Keratinocyte (primary cell): ENCODE measurements at regions not wholly inside any gene's neighbourhood (a gene's known extent, or its start where the extent isn't known, plus 50 kb on each side); places are given as distances from the start of the nearest gene placed in this dataset.

ENCODE experiments used
- DNase-seq: peaks from one replicate; pipeline ENCODE4 v3.0.0-alpha.2; 2011; ENCODE audit warnings: low read depth, missing footprints, low spot score
- FAIRE-seq: peaks from 2 replicates; lab custom pipeline; 2011; peaks lifted over from hg19 to GRCh38; lab: Jason Lieb, UNC
- H2AFZ ChIP-seq: 2 replicates; pipeline ENCODE4 v1.6.0; 2012; ENCODE audit warnings: low read length, control low read depth, inconsistent platforms; ENCODE audit not compliant: control insufficient read depth
- H3K27ac ChIP-seq: 2 replicates; pipeline ENCODE4 v1.5.1; 2011; ENCODE audit warnings: low read length; ENCODE audit not compliant: control insufficient read depth, insufficient read depth
- H3K27me3 ChIP-seq: 3 replicates; pipeline ENCODE4 v1.6.0; 2011; ENCODE audit warnings: low read length; ENCODE audit not compliant: control insufficient read depth, insufficient read depth; ENCODE audit errors: extremely low read depth
- H3K36me3 ChIP-seq, 2 experiments: 2 replicates in 1 of 2; 3 replicates in 1 of 2; pipeline ENCODE4 v1.5.1; 2011; ENCODE audit warnings: low read length in 2 of 2, mild to moderate bottlenecking in 1 of 2; ENCODE audit not compliant: control insufficient read depth in 2 of 2, insufficient read depth in 2 of 2; ENCODE audit errors: extremely low read depth in 1 of 2
- H3K4me1 ChIP-seq: 3 replicates; pipeline ENCODE4 v1.5.1; 2011; ENCODE audit warnings: low read length; ENCODE audit not compliant: control insufficient read depth, insufficient read depth; ENCODE audit errors: extremely low read depth
- H3K4me2 ChIP-seq: 3 replicates; pipeline ENCODE4 v1.6.0; 2011; ENCODE audit warnings: low read depth, low read length; ENCODE audit not compliant: control insufficient read depth, insufficient read depth; ENCODE audit errors: extremely low read depth
- H3K4me3 ChIP-seq, 3 experiments: fragments of 200-600 bp in 1 of 3; sonication (generic) in 1 of 3; 2 replicates in 2 of 3; 3 replicates in 1 of 3; pipeline ENCODE4 v1.5.1; 2011 to 2016; ENCODE audit warnings: low read length in 3 of 3, mild to moderate bottlenecking in 3 of 3, control low read depth in 2 of 3, inconsistent platforms in 1 of 3, low read depth in 1 of 3, mixed read lengths in 1 of 3, mixed run types in 1 of 3, moderate library complexity in 1 of 3; ENCODE audit not compliant: control insufficient read depth in 2 of 3, insufficient read depth in 2 of 3; ENCODE audit errors: extremely low read depth in 1 of 3
- H3K79me2 ChIP-seq: 2 replicates; pipeline ENCODE4 v1.6.0; 2012; ENCODE audit warnings: low read length; ENCODE audit not compliant: control insufficient read depth, insufficient read depth
- H3K9ac ChIP-seq: 3 replicates; pipeline ENCODE4 v1.6.0; 2011; ENCODE audit warnings: low read length; ENCODE audit not compliant: control insufficient read depth, insufficient read depth; ENCODE audit errors: extremely low read depth
- H3K9me1 ChIP-seq: 3 replicates; pipeline ENCODE4 v1.6.0; 2011; ENCODE audit warnings: low read length; ENCODE audit not compliant: control insufficient read depth, insufficient read depth; ENCODE audit errors: extremely low read depth
- H3K9me3 ChIP-seq: 2 replicates; pipeline ENCODE4 v1.5.1; 2012; ENCODE audit warnings: low read depth, low read length; ENCODE audit not compliant: control insufficient read depth
- H4K20me1 ChIP-seq: 3 replicates; pipeline ENCODE4 v1.6.0; 2011; ENCODE audit warnings: low read length; ENCODE audit not compliant: control insufficient read depth, insufficient read depth; ENCODE audit errors: extremely low read depth
- CTCF ChIP-seq, 3 experiments: IDR thresholded peaks in 1 of 3; conservative IDR thresholded peaks in 1 of 3; optimal IDR thresholded peaks in 1 of 3; 2 replicates in 2 of 3; 3 replicates in 1 of 3; pipeline versions ENCODE3 to v1.5.1; 2011; ENCODE audit warnings: low read length in 3 of 3, mild to moderate bottlenecking in 3 of 3, moderate library complexity in 2 of 3, control low read depth in 1 of 3, inconsistent platforms in 1 of 3; ENCODE audit not compliant: insufficient read depth in 2 of 3; ENCODE audit errors: extremely low read depth in 1 of 3
- EZH2 ChIP-seq: IDR thresholded peaks from one replicate; pipeline ENCODE4 v1.6.1; 2012; ENCODE audit warnings: inconsistent platforms, mild to moderate bottlenecking, low read length, moderate library complexity
- dilution Hi-C: fragments of 300-500 bp; cut with MboI; formaldehyde crosslinking; loops from one replicate; pipeline ENCODE4 v1.7.0; 2020; ENCODE audit warnings: low sequenced_read_pairs; ENCODE audit not compliant: extremely low pct_ligation_motif_present

- H3K9ac ChIP-seq, result no peak overlapping the region
- H3K36me3 ChIP-seq, result no peaks in the 10 kb centered on the region
- no peak overlapping the region for H2AFZ ChIP-seq
- H3K4me1 ChIP-seq, result no peaks in the 10 kb centered on the region
- no peak for TF ChIP-seq CTCF (optimal IDR thresholded peaks at IDR 0.05 in 1 of 3, IDR thresholded peaks at IDR 0.05 in 1 of 3, conservative IDR thresholded peaks at IDR 0.05 in 1 of 3; ENCODE audit: extremely low read depth in 1 of 3, insufficient read depth in 2 of 3, low read length in 3 of 3)
- no peak for TF ChIP-seq EZH2
- H3K9me3 ChIP-seq, result no peaks in the 10 kb centered on the region
- no peak overlapping the region for H3K4me2 ChIP-seq
- DNase-seq, result no peak
- H3K79me2 ChIP-seq, result no peaks in the 10 kb centered on the region
- no peak for FAIRE-seq
- dilution Hi-C loops, result no loop called here
- H3K4me3 ChIP-seq, result no peak overlapping the region
- H3K9me1 ChIP-seq, result no peaks in the 10 kb centered on the region
- H4K20me1 ChIP-seq, result no peaks in the 10 kb centered on the region
- H3K27me3 ChIP-seq, result no peaks in the 10 kb centered on the region
- no peak overlapping the region for H3K27ac ChIP-seq
Measured at GRCh38 chr9:73264631-73265030, 113.0 kb downstream of the ANXA1 start.

DNA sequence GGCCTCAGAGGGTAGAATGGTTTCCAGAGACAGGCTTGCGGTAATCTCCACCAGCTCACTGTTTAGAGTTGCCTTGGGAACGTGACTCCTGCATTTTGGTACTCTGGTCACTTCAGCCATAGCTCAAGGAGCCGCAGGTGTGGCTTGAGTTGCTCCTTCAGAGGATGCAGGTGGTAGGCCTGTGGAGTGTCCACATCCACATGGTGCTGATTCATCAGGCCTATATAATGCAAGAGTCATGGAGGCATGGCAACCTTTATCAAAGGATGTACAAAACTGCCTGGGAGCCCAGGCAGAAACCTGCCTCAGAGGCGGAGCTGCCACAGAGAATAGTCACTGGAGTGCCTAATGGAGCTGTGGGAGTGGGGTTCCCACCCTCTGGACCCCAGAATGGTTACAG is 114.2 kb downstream of the ANXA1 start:
- H3K9me3 ChIP-seq, result no peaks in the 10 kb centered on the region
- no peaks in the 10 kb centered on the region for H3K27me3 ChIP-seq
- H4K20me1 ChIP-seq, result no peaks in the 10 kb centered on the region
- DNase-seq (no peak), FAIRE-seq (no peak)
- no peaks in the 10 kb centered on the region for H3K9me1 ChIP-seq
- H2AFZ ChIP-seq, result no peak overlapping the region
- TF ChIP-seq CTCF (optimal IDR thresholded peaks at IDR 0.05 in 1 of 3, IDR thresholded peaks at IDR 0.05 in 1 of 3, conservative IDR thresholded peaks at IDR 0.05 in 1 of 3; ENCODE audit: extremely low read depth in 1 of 3, insufficient read depth in 2 of 3, low read length in 3 of 3) (no peak), EZH2 (no peak)
- H3K36me3 ChIP-seq, result no peaks in the 10 kb centered on the region
- H3K27ac ChIP-seq, result no peak overlapping the region
- no peak overlapping the region for H3K9ac ChIP-seq
- H3K4me1 ChIP-seq, result peaks cover 5% of the 10 kb centered on the region
- dilution Hi-C loops, result no loop called here
- H3K79me2 ChIP-seq, result no peaks in the 10 kb centered on the region
- H3K4me3 ChIP-seq, result no peak overlapping the region
- H3K4me2 ChIP-seq, result no peak overlapping the region
